ENCODE measurements at regions not wholly inside any gene's neighbourhood (a gene's known extent, or its start where the extent isn't known, plus 50 kb on each side); places are given as distances from the start of the nearest gene placed in this dataset.

DNA sequence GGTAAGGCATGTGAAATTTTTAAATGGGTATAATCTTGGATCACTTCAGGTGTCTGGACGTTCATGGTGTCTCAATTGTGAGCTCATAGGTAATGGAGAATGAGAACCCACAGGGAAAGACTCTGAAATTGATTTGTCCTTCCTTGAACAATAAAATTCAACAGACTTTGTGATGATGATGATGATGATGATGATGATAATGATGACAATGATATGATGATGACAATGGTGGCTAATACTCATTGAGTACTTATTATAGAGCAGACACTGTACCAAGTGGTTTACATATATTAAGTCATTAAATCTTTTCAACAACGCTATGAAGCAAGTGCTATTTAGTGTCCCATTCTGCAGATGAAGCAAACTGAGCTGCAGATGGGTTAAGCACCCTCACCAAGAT lies 86.6 kb upstream of the BDNF start:
- TF ChIP-seq, protein P1, sequence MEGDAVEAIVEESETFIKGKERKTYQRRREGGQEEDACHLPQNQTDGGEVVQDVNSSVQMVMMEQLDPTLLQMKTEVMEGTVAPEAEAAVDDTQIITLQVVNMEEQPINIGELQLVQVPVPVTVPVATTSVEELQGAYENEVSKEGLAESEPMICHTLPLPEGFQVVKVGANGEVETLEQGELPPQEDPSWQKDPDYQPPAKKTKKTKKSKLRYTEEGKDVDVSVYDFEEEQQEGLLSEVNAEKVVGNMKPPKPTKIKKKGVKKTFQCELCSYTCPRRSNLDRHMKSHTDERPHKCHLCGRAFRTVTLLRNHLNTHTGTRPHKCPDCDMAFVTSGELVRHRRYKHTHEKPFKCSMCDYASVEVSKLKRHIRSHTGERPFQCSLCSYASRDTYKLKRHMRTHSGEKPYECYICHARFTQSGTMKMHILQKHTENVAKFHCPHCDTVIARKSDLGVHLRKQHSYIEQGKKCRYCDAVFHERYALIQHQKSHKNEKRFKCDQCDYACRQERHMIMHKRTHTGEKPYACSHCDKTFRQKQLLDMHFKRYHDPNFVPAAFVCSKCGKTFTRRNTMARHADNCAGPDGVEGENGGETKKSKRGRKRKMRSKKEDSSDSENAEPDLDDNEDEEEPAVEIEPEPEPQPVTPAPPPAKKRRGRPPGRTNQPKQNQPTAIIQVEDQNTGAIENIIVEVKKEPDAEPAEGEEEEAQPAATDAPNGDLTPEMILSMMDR (IDR thresholded peaks at IDR 0.05), result no peak
- TF ChIP-seq POLR2A (IDR thresholded peaks at IDR 0.05), result no peak

All from testis (tissue), 2 donors.